ENCODE measurements at regions not wholly inside any gene's neighbourhood (a gene's known extent, or its start where the extent isn't known, plus 50 kb on each side); places are given as distances from the start of the nearest gene placed in this dataset.
A peak's percentile ranks its signal among the peaks of the same experiment; 100 is the strongest.

DNA sequence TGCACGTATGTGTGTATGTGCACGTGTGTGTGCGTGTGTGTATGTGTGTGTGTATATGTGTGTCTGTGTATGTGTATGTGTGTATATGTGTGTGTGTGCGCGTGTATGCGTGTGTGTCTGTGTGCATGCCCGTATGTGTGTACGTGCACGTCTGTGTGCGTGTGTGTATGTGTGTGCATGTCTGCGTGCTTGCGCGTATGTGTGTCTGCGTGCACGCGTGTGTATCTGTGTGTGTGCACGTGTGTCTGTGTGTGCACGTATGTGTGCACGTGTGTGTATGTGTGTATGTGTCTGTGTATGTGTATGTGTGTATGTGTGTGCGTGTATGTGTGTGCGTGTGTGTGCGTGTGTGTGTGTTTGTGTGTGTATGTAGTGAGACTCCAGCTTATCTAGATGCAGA, 97.5 kb upstream of the SPATS2L start:
- no peaks in the 10 kb centered on the region for H3K27me3 Mint-ChIP-seq
- H3K4me3 Mint-ChIP-seq (ENCODE audit: low read depth), result no peak overlapping the region
- no peak for DNase-seq (ENCODE audit: low spot score, unreplicated experiment)
- peaks cover 11% of the 10 kb centered on the region for H3K9me3 Mint-ChIP-seq (ENCODE audit: low read depth)
- H3K27ac Mint-ChIP-seq, result no peak overlapping the region
- no peak for TF ChIP-seq CTCF (IDR thresholded peaks at IDR 0.05; ENCODE audit: unreplicated experiment)
- H3K4me1 Mint-ChIP-seq (ENCODE audit: low read depth), result peaks cover 13% of the 10 kb centered on the region
- peaks cover 3% of the 10 kb centered on the region for H3K36me3 Mint-ChIP-seq (ENCODE audit: insufficient read depth)

DNA sequence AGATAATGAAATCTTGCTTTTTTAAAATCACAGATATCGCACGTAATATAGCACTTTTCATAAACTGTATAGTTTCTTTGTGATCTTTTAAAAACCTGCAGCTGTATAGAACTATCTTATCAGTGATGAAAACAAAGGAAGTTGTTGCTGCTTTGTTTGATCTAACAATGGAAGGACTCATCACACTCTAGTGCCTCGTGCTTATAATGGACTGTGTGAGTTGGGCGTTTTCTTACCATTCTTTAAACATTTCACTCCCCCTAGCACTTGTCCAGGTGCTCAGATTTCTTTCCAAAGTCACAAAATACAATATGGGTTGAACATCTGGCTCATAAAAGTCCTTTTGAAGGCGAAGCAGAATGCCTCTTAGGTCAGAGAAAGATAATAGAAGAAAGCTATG, 94.8 kb upstream of the SPATS2L start:
- H3K36me3 Mint-ChIP-seq (ENCODE audit: insufficient read depth), result no peaks in the 10 kb centered on the region
- peaks cover 24% of the 10 kb centered on the region for H3K4me1 Mint-ChIP-seq (ENCODE audit: low read depth)
- H3K27me3 Mint-ChIP-seq, result no peaks in the 10 kb centered on the region
- TF ChIP-seq CTCF (IDR thresholded peaks at IDR 0.05; ENCODE audit: unreplicated experiment), result no peak
- no peak overlapping the region for H3K4me3 Mint-ChIP-seq (ENCODE audit: low read depth)
- no peaks in the 10 kb centered on the region for H3K9me3 Mint-ChIP-seq (ENCODE audit: low read depth)
- H3K27ac Mint-ChIP-seq, result no peak overlapping the region
- no peak for DNase-seq (ENCODE audit: low spot score, unreplicated experiment)

GRCh38 chr2:200212862-200213425, 93.5 kb upstream of the SPATS2L start:
- Mint-ChIP-seq H3K4me1 (ENCODE audit: low read depth) (peaks cover 31% of the 10 kb centered on the region), H3K27me3 (no peaks in the 10 kb centered on the region), H3K4me3 (ENCODE audit: low read depth) (no peak overlapping the region), H3K36me3 (ENCODE audit: insufficient read depth) (no peaks in the 10 kb centered on the region), H3K27ac (peak overlapping the region; percentile 53), H3K9me3 (ENCODE audit: low read depth) (peaks cover 3% of the 10 kb centered on the region)
- DNase-seq (ENCODE audit: low spot score, unreplicated experiment), result no peak
- TF ChIP-seq CTCF (IDR thresholded peaks at IDR 0.05; ENCODE audit: unreplicated experiment), result no peak

- no peak for TF ChIP-seq CTCF (IDR thresholded peaks at IDR 0.05; ENCODE audit: unreplicated experiment)
- Mint-ChIP-seq H3K4me1 (ENCODE audit: low read depth) (peaks cover 59% of the 10 kb centered on the region), H3K36me3 (ENCODE audit: insufficient read depth) (no peaks in the 10 kb centered on the region), H3K27me3 (no peaks in the 10 kb centered on the region), H3K27ac (peak overlapping the region; percentile 2), H3K4me3 (ENCODE audit: low read depth) (no peak overlapping the region), H3K9me3 (ENCODE audit: low read depth) (peaks cover 3% of the 10 kb centered on the region)
- no peak for DNase-seq (ENCODE audit: low spot score, unreplicated experiment)
Measured at GRCh38 chr2:200216310-200216709, 90.2 kb upstream of the SPATS2L start.

- Mint-ChIP-seq H3K27me3 (no peaks in the 10 kb centered on the region), H3K36me3 (ENCODE audit: insufficient read depth) (no peaks in the 10 kb centered on the region), H3K27ac (no peak overlapping the region), H3K4me3 (ENCODE audit: low read depth) (no peak overlapping the region), H3K4me1 (ENCODE audit: low read depth) (peaks cover 61% of the 10 kb centered on the region), H3K9me3 (ENCODE audit: low read depth) (peaks cover 3% of the 10 kb centered on the region)
- no peak for DNase-seq (ENCODE audit: low spot score, unreplicated experiment)
- TF ChIP-seq CTCF (IDR thresholded peaks at IDR 0.05; ENCODE audit: unreplicated experiment), result no peak
Measured at GRCh38 chr2:200217320-200217719, 89.2 kb upstream of the SPATS2L start.
